Common myeloid progenitor, CD34-positive (primary cell): ENCODE measurements at regions not wholly inside any gene's neighbourhood (a gene's known extent, or its start where the extent isn't known, plus 50 kb on each side); places are given as distances from the start of the nearest gene placed in this dataset.

Experiments
- CTCF ChIA-PET: fragments of 350-600 bp; sonication (Branson Sonifier 250); formaldehyde crosslinking; loops from one replicate; lab custom pipeline; 2021; ENCODE audit warnings: antibody characterized with exemption; lab: Charles Lee
- POLR2A ChIA-PET: fragments of 350-600 bp; sonication (Branson Sonifier 250); formaldehyde crosslinking; loops from one replicate; lab custom pipeline; 2021; ENCODE audit warnings: antibody characterized with exemption; lab: Charles Lee
- DNase-seq, 3 donors: peaks; one replicate each; pipeline versions ENCODE4 v3.0.0 to v3.0.0-alpha.2; 2013
- H3K27ac ChIP-seq, 2 experiments: 1 replicate in 1 of 2; 2 replicates in 1 of 2; pipeline ENCODE4 v1.7.0; 2013; ENCODE audit warnings: inconsistent platforms in 2 of 2, low read length in 2 of 2, mild to moderate bottlenecking in 2 of 2, low read depth in 1 of 2, moderate library complexity in 1 of 2; ENCODE audit not compliant: severe bottlenecking in 2 of 2, insufficient read depth in 1 of 2, poor library complexity in 1 of 2
- H3K27me3 ChIP-seq, 5 experiments: replicated peaks in 2 of 5; 1 replicate in 3 of 5; 2 replicates in 2 of 5; pipeline versions ENCODE4 v1.6.1 to v1.7.0; 2013; ENCODE audit warnings: low read length in 4 of 5, mild to moderate bottlenecking in 2 of 5, moderate library complexity in 2 of 5, inconsistent platforms in 1 of 5; ENCODE audit not compliant: insufficient read depth in 5 of 5, control insufficient read depth in 4 of 5
- H3K36me3 ChIP-seq, 4 experiments: 1 replicate in 2 of 4; 2 replicates in 2 of 4; pipeline versions ENCODE4 v1.6.1 to v1.7.0; 2013; ENCODE audit warnings: low read length in 3 of 4, control low read depth in 1 of 4, mild to moderate bottlenecking in 1 of 4; ENCODE audit not compliant: control insufficient read depth in 4 of 4, insufficient read depth in 4 of 4
- H3K4me1 ChIP-seq, 4 experiments: 1 replicate in 3 of 4; 2 replicates in 1 of 4; pipeline versions ENCODE4 v1.6.1 to v1.7.1; 2013; ENCODE audit warnings: low read length in 3 of 4, mild to moderate bottlenecking in 3 of 4, control low read depth in 1 of 4, inconsistent platforms in 1 of 4, moderate library complexity in 1 of 4; ENCODE audit not compliant: control insufficient read depth in 4 of 4, insufficient read depth in 4 of 4; ENCODE audit errors: control extremely low read depth in 1 of 4
- H3K4me3 ChIP-seq, 7 experiments: 1 replicate in 4 of 7; 2 replicates in 3 of 7; pipeline versions ENCODE4 v1.5.1 to v1.7.0; 2013; ENCODE audit warnings: mild to moderate bottlenecking in 7 of 7, low read length in 6 of 7, moderate library complexity in 6 of 7, inconsistent platforms in 2 of 7, low read depth in 2 of 7, control low read depth in 1 of 7; ENCODE audit not compliant: insufficient read depth in 4 of 7, control insufficient read depth in 1 of 7; ENCODE audit errors: extremely low read depth in 1 of 7
- H3K9me3 ChIP-seq, 5 experiments: 1 replicate in 4 of 5; 2 replicates in 1 of 5; pipeline versions ENCODE4 v1.6.1 to v1.7.1; 2013; ENCODE audit warnings: low read length in 4 of 5, mild to moderate bottlenecking in 2 of 5, inconsistent platforms in 1 of 5, low read depth in 1 of 5, moderate library complexity in 1 of 5; ENCODE audit not compliant: control insufficient read depth in 4 of 5, insufficient read depth in 2 of 5; ENCODE audit errors: control extremely low read depth in 1 of 5
- WGBS: methylation state at CpG from one replicate; pipeline ENCODE4 v1.1.5; 2013; ENCODE audit not compliant: insufficient coverage; 5-methylcytosine and 5-hydroxymethylcytosine counted together

GRCh38 chr1:37237948-37238347 is 203.6 kb upstream of the GRIK3 start:
- H3K27me3 ChIP-seq = peaks cover 0 to 67% (median 4%) of the 10 kb centered on the region in 5 experiments
- H3K4me3 ChIP-seq = no peak overlapping the region
- H3K4me1 ChIP-seq = no peaks in the 10 kb centered on the region
- no peaks in the 10 kb centered on the region for H3K36me3 ChIP-seq
- peaks cover 0 to 6% (median 0%) of the 10 kb centered on the region in 5 experiments for H3K9me3 ChIP-seq
- no CpG with 5 or more reads among the region's 2 CpGs for WGBS
- no peak overlapping the region for H3K27ac ChIP-seq
- no peak for DNase-seq
- POLR2A ChIA-PET = no interaction called here
- CTCF ChIA-PET = no interaction called here

- Histone ChIP-seq H3K27ac (no peak overlapping the region), H3K36me3 (no peaks in the 10 kb centered on the region), H3K4me1 (no peaks in the 10 kb centered on the region), H3K27me3 (peaks cover 0 to 68% (median 4%) of the 10 kb centered on the region in 5 experiments), H3K4me3 (no peak overlapping the region), H3K9me3 (peaks cover 0 to 6% (median 0%) of the 10 kb centered on the region in 5 experiments)
- ChIA-PET CTCF (no interaction called here), POLR2A (no interaction called here)
- DNase-seq = no peak
- 75% methylated on average over 7 of the region's 11 CpGs for WGBS
Observed at GRCh38 chr1:37238364-37239224, 204.3 kb upstream of the GRIK3 start.

- ChIA-PET CTCF (no interaction called here), POLR2A (no interaction called here)
- 64% methylated on average over 4 of the region's 4 CpGs for WGBS
- Histone ChIP-seq H3K27me3 (peaks cover 0 to 67% (median 4%) of the 10 kb centered on the region in 5 experiments), H3K27ac (no peak overlapping the region), H3K36me3 (no peaks in the 10 kb centered on the region), H3K9me3 (peaks cover 0 to 6% (median 0%) of the 10 kb centered on the region in 5 experiments), H3K4me3 (no peak overlapping the region), H3K4me1 (no peaks in the 10 kb centered on the region)
- DNase-seq = no peak
Observed at GRCh38 chr1:37239225-37239740, 205.0 kb upstream of the GRIK3 start.

- ChIA-PET POLR2A (no interaction called here), CTCF (no interaction called here)
- H3K36me3 ChIP-seq = no peaks in the 10 kb centered on the region
Observed at GRCh38 chr1:37240897-37241296, 206.6 kb upstream of the GRIK3 start.

GRCh38 chr1:37242501-37242900 is 208.2 kb upstream of the GRIK3 start:
- CTCF ChIA-PET = no interaction called here
- DNase-seq = no peak
- WGBS = 50% methylated on average over 2 of the region's 5 CpGs

More at GRCh38 chr1:37240897-37241296, 206.6 kb upstream of the GRIK3 start:
- WGBS = 47% methylated on average over 12 of the region's 15 CpGs
- no peak for DNase-seq
- Histone ChIP-seq H3K4me3 (no peak overlapping the region), H3K27ac (no peak overlapping the region), H3K9me3 (peaks cover 0 to 3% (median 0%) of the 10 kb centered on the region in 5 experiments), H3K27me3 (peaks cover 0 to 59% (median 3%) of the 10 kb centered on the region in 5 experiments), H3K4me1 (no peaks in the 10 kb centered on the region)

GRCh38 chr1:37243368-37244082 is 209.2 kb upstream of the GRIK3 start:
- Histone ChIP-seq H3K9me3 (no peaks in the 10 kb centered on the region), H3K27me3 (peaks cover 0 to 45% (median 4%) of the 10 kb centered on the region in 5 experiments), H3K4me3 (no peak overlapping the region), H3K36me3 (no peaks in the 10 kb centered on the region), H3K27ac (no peak overlapping the region), H3K4me1 (no peaks in the 10 kb centered on the region)
- CTCF ChIA-PET = no interaction called here
- POLR2A ChIA-PET = interaction anchor here (0.6 kb wide), 1 partner anchor 73 kb away, joined by 4 read pairs; no protein-coding TSS in a partner anchor
- 84% methylated on average over 6 of the region's 12 CpGs for WGBS
- DNase-seq = no peak

More at GRCh38 chr1:37242501-37242900, 208.2 kb upstream of the GRIK3 start:
- Histone ChIP-seq H3K4me1 (no peaks in the 10 kb centered on the region), H3K36me3 (no peaks in the 10 kb centered on the region), H3K27ac (no peak overlapping the region), H3K4me3 (no peak overlapping the region), H3K27me3 (peaks cover 0 to 48% (median 4%) of the 10 kb centered on the region in 5 experiments), H3K9me3 (no peaks in the 10 kb centered on the region)
- POLR2A ChIA-PET = no interaction called here
